Testis (tissue), 2 donors: ENCODE measurements at regions not wholly inside any gene's neighbourhood (a gene's known extent, or its start where the extent isn't known, plus 50 kb on each side); places are given as distances from the start of the nearest gene placed in this dataset.

Experiments used
- POLR2A ChIP-seq: fragments of 450-650 bp; IDR thresholded peaks from one replicate; pipeline ENCODE4 v1.6.1; 2017; ENCODE audit warnings: antibody characterized with exemption, mild to moderate bottlenecking, moderate library complexity
- TF ChIP-seq, protein P1 (sequence below), 3 experiments: fragments of 450-650 bp in 2 of 3; fragments of 200-600 bp in 1 of 3; sonication (generic) in 1 of 3; IDR thresholded peaks; one replicate each; pipeline ENCODE4 v1.5.1; 2016 to 2019; ENCODE audit warnings: antibody characterized with exemption in 3 of 3, mild to moderate bottlenecking in 2 of 3, moderate library complexity in 1 of 3

DNA sequence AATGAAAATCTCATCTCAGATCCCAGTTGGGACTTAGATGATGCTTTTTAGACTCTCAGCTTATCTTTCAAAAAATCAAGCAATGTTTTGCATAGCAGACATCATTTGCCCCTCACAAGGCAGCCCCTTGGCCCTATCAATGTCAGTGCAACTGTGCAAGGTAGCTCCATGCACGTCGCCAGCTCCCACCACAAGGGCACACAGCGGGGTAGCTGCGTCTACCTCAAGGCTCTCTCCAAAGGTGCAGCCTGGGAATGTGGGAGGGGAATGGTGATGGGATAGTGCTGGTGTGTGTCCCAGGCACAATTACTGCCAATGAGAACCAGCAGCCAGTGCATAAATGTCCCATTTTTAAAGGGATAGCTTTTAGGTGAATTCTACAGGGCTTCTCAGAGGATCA is 137.5 kb upstream of the SYNDIG1 start:
- TF ChIP-seq, protein P1, sequence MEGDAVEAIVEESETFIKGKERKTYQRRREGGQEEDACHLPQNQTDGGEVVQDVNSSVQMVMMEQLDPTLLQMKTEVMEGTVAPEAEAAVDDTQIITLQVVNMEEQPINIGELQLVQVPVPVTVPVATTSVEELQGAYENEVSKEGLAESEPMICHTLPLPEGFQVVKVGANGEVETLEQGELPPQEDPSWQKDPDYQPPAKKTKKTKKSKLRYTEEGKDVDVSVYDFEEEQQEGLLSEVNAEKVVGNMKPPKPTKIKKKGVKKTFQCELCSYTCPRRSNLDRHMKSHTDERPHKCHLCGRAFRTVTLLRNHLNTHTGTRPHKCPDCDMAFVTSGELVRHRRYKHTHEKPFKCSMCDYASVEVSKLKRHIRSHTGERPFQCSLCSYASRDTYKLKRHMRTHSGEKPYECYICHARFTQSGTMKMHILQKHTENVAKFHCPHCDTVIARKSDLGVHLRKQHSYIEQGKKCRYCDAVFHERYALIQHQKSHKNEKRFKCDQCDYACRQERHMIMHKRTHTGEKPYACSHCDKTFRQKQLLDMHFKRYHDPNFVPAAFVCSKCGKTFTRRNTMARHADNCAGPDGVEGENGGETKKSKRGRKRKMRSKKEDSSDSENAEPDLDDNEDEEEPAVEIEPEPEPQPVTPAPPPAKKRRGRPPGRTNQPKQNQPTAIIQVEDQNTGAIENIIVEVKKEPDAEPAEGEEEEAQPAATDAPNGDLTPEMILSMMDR (IDR thresholded peaks at IDR 0.05), result no peak
- TF ChIP-seq POLR2A, result no peak
